WTC11 (cell line): ENCODE measurements at regions not wholly inside any gene's neighbourhood (a gene's known extent, or its start where the extent isn't known, plus 50 kb on each side); places are given as distances from the start of the nearest gene placed in this dataset.

ENCODE experiments used
- ATAC-seq: fragments of 200-7000 bp; cut with Tn5 transposase; 2 replicates; pipeline ENCODE4 v1.10.0; 2021; ENCODE audit warnings: mild to moderate bottlenecking, moderate library complexity
- CTCF ChIA-PET: fragments of 300-600 bp; sonication (Branson Sonifier 250); formaldehyde crosslinking; loops from one replicate; lab custom pipeline; 2021; ENCODE audit warnings: antibody characterized with exemption; lab: Charles Lee
- POLR2A ChIA-PET: fragments of 350-600 bp; sonication (Branson Sonifier 250); formaldehyde crosslinking; loops from one replicate; lab custom pipeline; 2021; ENCODE audit warnings: antibody characterized with exemption; lab: Charles Lee
- DNase-seq: peaks from one replicate; pipeline ENCODE4 v3.0.0; 2021; ENCODE audit warnings: low spot score
- H3K27ac Mint-ChIP-seq: 2 replicates; pipeline ENCODE4 v1.8.0; 2021; ENCODE audit warnings: mixed read lengths
- H3K27me3 Mint-ChIP-seq: 2 replicates; pipeline ENCODE4 v1.8.0; 2021; ENCODE audit warnings: low read depth, mild to moderate bottlenecking, moderate library complexity, mixed read lengths
- H3K36me3 Mint-ChIP-seq: 2 replicates; pipeline ENCODE4 v1.8.0; 2021; ENCODE audit warnings: mixed read lengths
- H3K4me1 Mint-ChIP-seq: 2 replicates; pipeline ENCODE4 v1.8.0; 2022; ENCODE audit warnings: mixed read lengths
- H3K4me3 Mint-ChIP-seq: 2 replicates; pipeline ENCODE4 v1.8.0; 2021; ENCODE audit warnings: mild to moderate bottlenecking, moderate library complexity, mixed read lengths
- H3K9me3 Mint-ChIP-seq: 2 replicates; pipeline ENCODE4 v1.8.0; 2021; ENCODE audit warnings: mixed read lengths
- E2F1 ChIP-seq: sonication (generic); formaldehyde crosslinking; IDR thresholded peaks from 2 replicates; pipeline ENCODE4 v1.8.0; 2022; ENCODE audit warnings: mild to moderate bottlenecking, missing genetic modification reagents
- EMX1 ChIP-seq: fragments of 250-450 bp; sonication (Bioruptor Pico); IDR thresholded peaks from 2 replicates; pipeline ENCODE4 v1.8.0; 2021; ENCODE audit warnings: mild to moderate bottlenecking
- ERG ChIP-seq: fragments of 250-450 bp; sonication (Bioruptor Pico); IDR thresholded peaks from 2 replicates; pipeline ENCODE4 v1.8.0; 2021; ENCODE audit warnings: mild to moderate bottlenecking
- FOXJ3 ChIP-seq: sonication (generic); formaldehyde crosslinking; IDR thresholded peaks from 2 replicates; pipeline ENCODE4 v1.9.0; 2021; ENCODE audit warnings: missing genetic modification reagents, mild to moderate bottlenecking, borderline replicate concordance
- FOXP1 ChIP-seq: sonication (generic); formaldehyde crosslinking; IDR thresholded peaks from 2 replicates; pipeline ENCODE4 v1.8.0; 2022; ENCODE audit warnings: missing genetic modification reagents, mild to moderate bottlenecking, moderate library complexity, borderline replicate concordance
- GTF2I ChIP-seq: fragments of 250-450 bp; sonication (Bioruptor Pico); conservative IDR thresholded peaks from 2 replicates; pipeline ENCODE4 v1.4.0; 2021; ENCODE audit warnings: mild to moderate bottlenecking
- HMGA2 ChIP-seq: fragments of 250-450 bp; sonication (Bioruptor Pico); IDR thresholded peaks from 2 replicates; pipeline ENCODE4 v1.4.0; 2021; ENCODE audit warnings: mild to moderate bottlenecking, moderate library complexity
- JUN ChIP-seq: sonication (generic); formaldehyde crosslinking; IDR thresholded peaks from 2 replicates; pipeline ENCODE4 v1.8.0; 2023; ENCODE audit warnings: mild to moderate bottlenecking, missing genetic modification reagents
- MYBL2 ChIP-seq: sonication (generic); formaldehyde crosslinking; IDR thresholded peaks from 2 replicates; pipeline ENCODE4 v1.8.1; 2023; ENCODE audit warnings: mild to moderate bottlenecking, moderate library complexity, missing genetic modification reagents
- NFATC4 ChIP-seq: fragments of 250-450 bp; sonication (Bioruptor Pico); IDR thresholded peaks from 2 replicates; pipeline ENCODE4 v1.9.0; 2021; ENCODE audit warnings: mild to moderate bottlenecking
- NR2C2 ChIP-seq: sonication (generic); formaldehyde crosslinking; IDR thresholded peaks from 2 replicates; pipeline ENCODE4 v1.8.0; 2022; ENCODE audit warnings: mild to moderate bottlenecking, missing genetic modification reagents
- SP1 ChIP-seq: sonication (generic); formaldehyde crosslinking; conservative IDR thresholded peaks from 2 replicates; pipeline ENCODE4 v1.8.1; 2022; ENCODE audit warnings: missing genetic modification reagents
- TEAD4 ChIP-seq: sonication (generic); formaldehyde crosslinking; IDR thresholded peaks from 2 replicates; pipeline ENCODE4 v1.8.0; 2022; ENCODE audit warnings: mild to moderate bottlenecking, missing genetic modification reagents
- ZNF121 ChIP-seq: sonication (generic); formaldehyde crosslinking; IDR thresholded peaks from 2 replicates; pipeline ENCODE4 v1.8.0; 2023; ENCODE audit warnings: missing genetic modification reagents
- ZNF423 ChIP-seq: fragments of 250-450 bp; sonication (Bioruptor Pico); IDR thresholded peaks from 2 replicates; pipeline ENCODE4 v2.1.2; 2022; ENCODE audit warnings: mild to moderate bottlenecking, moderate library complexity
- TF ChIP-seq, protein P1 (sequence below): fragments of 250-450 bp; sonication (Bioruptor Pico); IDR thresholded peaks from 2 replicates; pipeline ENCODE4 v1.9.0; 2021; ENCODE audit warnings: mild to moderate bottlenecking
- TF ChIP-seq, protein P2 (sequence below): sonication (generic); formaldehyde crosslinking; conservative IDR thresholded peaks from 2 replicates; pipeline ENCODE4 v1.8.1; 2022; ENCODE audit warnings: mild to moderate bottlenecking, missing genetic modification reagents
- TF ChIP-seq, protein P3 (sequence below): sonication (generic); formaldehyde crosslinking; IDR thresholded peaks from 2 replicates; pipeline ENCODE4 v1.8.0; 2022; ENCODE audit warnings: missing genetic modification reagents
- TF ChIP-seq, protein P4 (sequence below): sonication (generic); formaldehyde crosslinking; IDR thresholded peaks from 2 replicates; pipeline ENCODE4 v1.8.1; 2023; ENCODE audit warnings: mild to moderate bottlenecking, missing genetic modification reagents, moderate library complexity
- TF ChIP-seq, protein P5 (sequence below): fragments of 250-450 bp; sonication (Bioruptor Pico); IDR thresholded peaks from 2 replicates; pipeline ENCODE4 v1.9.0; 2021; ENCODE audit warnings: mild to moderate bottlenecking, borderline replicate concordance

- TF ChIP-seq, protein P1, sequence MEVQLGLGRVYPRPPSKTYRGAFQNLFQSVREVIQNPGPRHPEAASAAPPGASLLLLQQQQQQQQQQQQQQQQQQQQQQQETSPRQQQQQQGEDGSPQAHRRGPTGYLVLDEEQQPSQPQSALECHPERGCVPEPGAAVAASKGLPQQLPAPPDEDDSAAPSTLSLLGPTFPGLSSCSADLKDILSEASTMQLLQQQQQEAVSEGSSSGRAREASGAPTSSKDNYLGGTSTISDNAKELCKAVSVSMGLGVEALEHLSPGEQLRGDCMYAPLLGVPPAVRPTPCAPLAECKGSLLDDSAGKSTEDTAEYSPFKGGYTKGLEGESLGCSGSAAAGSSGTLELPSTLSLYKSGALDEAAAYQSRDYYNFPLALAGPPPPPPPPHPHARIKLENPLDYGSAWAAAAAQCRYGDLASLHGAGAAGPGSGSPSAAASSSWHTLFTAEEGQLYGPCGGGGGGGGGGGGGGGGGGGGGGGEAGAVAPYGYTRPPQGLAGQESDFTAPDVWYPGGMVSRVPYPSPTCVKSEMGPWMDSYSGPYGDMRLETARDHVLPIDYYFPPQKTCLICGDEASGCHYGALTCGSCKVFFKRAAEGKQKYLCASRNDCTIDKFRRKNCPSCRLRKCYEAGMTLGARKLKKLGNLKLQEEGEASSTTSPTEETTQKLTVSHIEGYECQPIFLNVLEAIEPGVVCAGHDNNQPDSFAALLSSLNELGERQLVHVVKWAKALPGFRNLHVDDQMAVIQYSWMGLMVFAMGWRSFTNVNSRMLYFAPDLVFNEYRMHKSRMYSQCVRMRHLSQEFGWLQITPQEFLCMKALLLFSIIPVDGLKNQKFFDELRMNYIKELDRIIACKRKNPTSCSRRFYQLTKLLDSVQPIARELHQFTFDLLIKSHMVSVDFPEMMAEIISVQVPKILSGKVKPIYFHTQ (CRISPR knock-in tag), result no peak
- TF ChIP-seq HMGA2 (CRISPR knock-in tag) (no peak), NFATC4 (CRISPR knock-in tag) (no peak)
Observed at GRCh38 chr2:187935126-187935525, 356.5 kb upstream of the GULP1 start (continued).

- Mint-ChIP-seq H3K27me3 (peaks cover 3% of the 10 kb centered on the region; the same call in 1 of the 2 replicates), H3K4me1 (no peaks in the 10 kb centered on the region)
- TF ChIP-seq FOXJ3 (CRISPR knock-in tag), result no peak
- TF ChIP-seq, protein P2, sequence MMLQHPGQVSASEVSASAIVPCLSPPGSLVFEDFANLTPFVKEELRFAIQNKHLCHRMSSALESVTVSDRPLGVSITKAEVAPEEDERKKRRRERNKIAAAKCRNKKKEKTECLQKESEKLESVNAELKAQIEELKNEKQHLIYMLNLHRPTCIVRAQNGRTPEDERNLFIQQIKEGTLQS (CRISPR knock-in tag), result no peak
- TF ChIP-seq FOXP1, result no peak
- TF ChIP-seq, protein P3, sequence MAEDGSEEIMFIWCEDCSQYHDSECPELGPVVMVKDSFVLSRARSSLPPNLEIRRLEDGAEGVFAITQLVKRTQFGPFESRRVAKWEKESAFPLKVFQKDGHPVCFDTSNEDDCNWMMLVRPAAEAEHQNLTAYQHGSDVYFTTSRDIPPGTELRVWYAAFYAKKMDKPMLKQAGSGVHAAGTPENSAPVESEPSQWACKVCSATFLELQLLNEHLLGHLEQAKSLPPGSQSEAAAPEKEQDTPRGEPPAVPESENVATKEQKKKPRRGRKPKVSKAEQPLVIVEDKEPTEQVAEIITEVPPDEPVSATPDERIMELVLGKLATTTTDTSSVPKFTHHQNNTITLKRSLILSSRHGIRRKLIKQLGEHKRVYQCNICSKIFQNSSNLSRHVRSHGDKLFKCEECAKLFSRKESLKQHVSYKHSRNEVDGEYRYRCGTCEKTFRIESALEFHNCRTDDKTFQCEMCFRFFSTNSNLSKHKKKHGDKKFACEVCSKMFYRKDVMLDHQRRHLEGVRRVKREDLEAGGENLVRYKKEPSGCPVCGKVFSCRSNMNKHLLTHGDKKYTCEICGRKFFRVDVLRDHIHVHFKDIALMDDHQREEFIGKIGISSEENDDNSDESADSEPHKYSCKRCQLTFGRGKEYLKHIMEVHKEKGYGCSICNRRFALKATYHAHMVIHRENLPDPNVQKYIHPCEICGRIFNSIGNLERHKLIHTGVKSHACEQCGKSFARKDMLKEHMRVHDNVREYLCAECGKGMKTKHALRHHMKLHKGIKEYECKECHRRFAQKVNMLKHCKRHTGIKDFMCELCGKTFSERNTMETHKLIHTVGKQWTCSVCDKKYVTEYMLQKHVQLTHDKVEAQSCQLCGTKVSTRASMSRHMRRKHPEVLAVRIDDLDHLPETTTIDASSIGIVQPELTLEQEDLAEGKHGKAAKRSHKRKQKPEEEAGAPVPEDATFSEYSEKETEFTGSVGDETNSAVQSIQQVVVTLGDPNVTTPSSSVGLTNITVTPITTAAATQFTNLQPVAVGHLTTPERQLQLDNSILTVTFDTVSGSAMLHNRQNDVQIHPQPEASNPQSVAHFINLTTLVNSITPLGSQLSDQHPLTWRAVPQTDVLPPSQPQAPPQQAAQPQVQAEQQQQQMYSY (CRISPR knock-in tag), result no peak
- TF ChIP-seq NR2C2 (CRISPR knock-in tag), result no peak
- TF ChIP-seq MYBL2 (CRISPR knock-in tag), result no peak
- no peak for TF ChIP-seq JUN
- TF ChIP-seq ZNF121 (CRISPR knock-in tag), result no peak
- TF ChIP-seq, protein P4, sequence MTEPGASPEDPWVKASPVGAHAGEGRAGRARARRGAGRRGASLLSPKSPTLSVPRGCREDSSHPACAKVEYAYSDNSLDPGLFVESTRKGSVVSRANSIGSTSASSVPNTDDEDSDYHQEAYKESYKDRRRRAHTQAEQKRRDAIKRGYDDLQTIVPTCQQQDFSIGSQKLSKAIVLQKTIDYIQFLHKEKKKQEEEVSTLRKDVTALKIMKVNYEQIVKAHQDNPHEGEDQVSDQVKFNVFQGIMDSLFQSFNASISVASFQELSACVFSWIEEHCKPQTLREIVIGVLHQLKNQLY (CRISPR knock-in tag), result no peak
- no peak for TF ChIP-seq EMX1 (CRISPR knock-in tag)
- no peak for TF ChIP-seq SP1
- no peak for TF ChIP-seq TEAD4 (CRISPR knock-in tag)
- TF ChIP-seq ZNF423 (CRISPR knock-in tag), result no peak
- TF ChIP-seq E2F1 (CRISPR knock-in tag), result no peak
- TF ChIP-seq ERG, result no peak
- TF ChIP-seq, protein P5, sequence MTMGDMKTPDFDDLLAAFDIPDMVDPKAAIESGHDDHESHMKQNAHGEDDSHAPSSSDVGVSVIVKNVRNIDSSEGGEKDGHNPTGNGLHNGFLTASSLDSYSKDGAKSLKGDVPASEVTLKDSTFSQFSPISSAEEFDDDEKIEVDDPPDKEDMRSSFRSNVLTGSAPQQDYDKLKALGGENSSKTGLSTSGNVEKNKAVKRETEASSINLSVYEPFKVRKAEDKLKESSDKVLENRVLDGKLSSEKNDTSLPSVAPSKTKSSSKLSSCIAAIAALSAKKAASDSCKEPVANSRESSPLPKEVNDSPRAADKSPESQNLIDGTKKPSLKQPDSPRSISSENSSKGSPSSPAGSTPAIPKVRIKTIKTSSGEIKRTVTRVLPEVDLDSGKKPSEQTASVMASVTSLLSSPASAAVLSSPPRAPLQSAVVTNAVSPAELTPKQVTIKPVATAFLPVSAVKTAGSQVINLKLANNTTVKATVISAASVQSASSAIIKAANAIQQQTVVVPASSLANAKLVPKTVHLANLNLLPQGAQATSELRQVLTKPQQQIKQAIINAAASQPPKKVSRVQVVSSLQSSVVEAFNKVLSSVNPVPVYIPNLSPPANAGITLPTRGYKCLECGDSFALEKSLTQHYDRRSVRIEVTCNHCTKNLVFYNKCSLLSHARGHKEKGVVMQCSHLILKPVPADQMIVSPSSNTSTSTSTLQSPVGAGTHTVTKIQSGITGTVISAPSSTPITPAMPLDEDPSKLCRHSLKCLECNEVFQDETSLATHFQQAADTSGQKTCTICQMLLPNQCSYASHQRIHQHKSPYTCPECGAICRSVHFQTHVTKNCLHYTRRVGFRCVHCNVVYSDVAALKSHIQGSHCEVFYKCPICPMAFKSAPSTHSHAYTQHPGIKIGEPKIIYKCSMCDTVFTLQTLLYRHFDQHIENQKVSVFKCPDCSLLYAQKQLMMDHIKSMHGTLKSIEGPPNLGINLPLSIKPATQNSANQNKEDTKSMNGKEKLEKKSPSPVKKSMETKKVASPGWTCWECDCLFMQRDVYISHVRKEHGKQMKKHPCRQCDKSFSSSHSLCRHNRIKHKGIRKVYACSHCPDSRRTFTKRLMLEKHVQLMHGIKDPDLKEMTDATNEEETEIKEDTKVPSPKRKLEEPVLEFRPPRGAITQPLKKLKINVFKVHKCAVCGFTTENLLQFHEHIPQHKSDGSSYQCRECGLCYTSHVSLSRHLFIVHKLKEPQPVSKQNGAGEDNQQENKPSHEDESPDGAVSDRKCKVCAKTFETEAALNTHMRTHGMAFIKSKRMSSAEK, result no peak
- no peak for TF ChIP-seq GTF2I (CRISPR knock-in tag)
- TF ChIP-seq, all 79 proteins: peak for 0
- Mint-ChIP-seq H3K36me3 (no peaks in the 10 kb centered on the region), H3K9me3 (no peaks in the 10 kb centered on the region), H3K27ac (no peak overlapping the region), H3K4me3 (no peak overlapping the region)
- ChIA-PET CTCF (no interaction called here), POLR2A (no interaction called here)
- ATAC-seq (no peak), DNase-seq (no peak)
Observed at GRCh38 chr2:187936228-187936627, 355.4 kb upstream of the GULP1 start.
